Lower leg skin (tissue), 3 donors: ENCODE measurements at regions not wholly inside any gene's neighbourhood (a gene's known extent, or its start where the extent isn't known, plus 50 kb on each side); places are given as distances from the start of the nearest gene placed in this dataset.

Source experiments
- CTCF ChIP-seq, 3 donors: fragments of 450-650 bp; IDR thresholded peaks; one replicate each; pipeline ENCODE4 v1.5.1; 2016; ENCODE audit warnings: antibody characterized with exemption in 3 of 3, mild to moderate bottlenecking in 3 of 3, moderate library complexity in 2 of 3
- POLR2A ChIP-seq, 2 donors: fragments of 450-650 bp; IDR thresholded peaks; one replicate each; pipeline ENCODE4 v1.6.1; 2016 to 2017; ENCODE audit warnings: antibody characterized with exemption in 2 of 2, mild to moderate bottlenecking in 1 of 2, moderate library complexity in 1 of 2

- no peak for TF ChIP-seq CTCF (IDR thresholded peaks at IDR 0.05)
- TF ChIP-seq POLR2A (IDR thresholded peaks at IDR 0.05) = no peak
Measured at GRCh38 chr7:155998328-155998691, 186.0 kb upstream of the SHH start.
